Activated CD8-positive, alpha-beta memory T cell treated with anti-CD3 and anti-CD28 coated beads, Interleukin-2, amount 50 U/mL, for 1 hour (primary cell): ENCODE measurements at regions not wholly inside any gene's neighbourhood (a gene's known extent, or its start where the extent isn't known, plus 50 kb on each side); places are given as distances from the start of the nearest gene placed in this dataset.
"Not testable (repeated sequence)": the region's sequence is repeated elsewhere in the genome, so short reads cannot be mapped to it uniquely, and the experiment has no call there.

Experiments
- DNase-seq: peaks from one replicate; pipeline ENCODE4 v3.0.0-alpha.2; 2020; ENCODE audit errors: extremely low read depth

DNA sequence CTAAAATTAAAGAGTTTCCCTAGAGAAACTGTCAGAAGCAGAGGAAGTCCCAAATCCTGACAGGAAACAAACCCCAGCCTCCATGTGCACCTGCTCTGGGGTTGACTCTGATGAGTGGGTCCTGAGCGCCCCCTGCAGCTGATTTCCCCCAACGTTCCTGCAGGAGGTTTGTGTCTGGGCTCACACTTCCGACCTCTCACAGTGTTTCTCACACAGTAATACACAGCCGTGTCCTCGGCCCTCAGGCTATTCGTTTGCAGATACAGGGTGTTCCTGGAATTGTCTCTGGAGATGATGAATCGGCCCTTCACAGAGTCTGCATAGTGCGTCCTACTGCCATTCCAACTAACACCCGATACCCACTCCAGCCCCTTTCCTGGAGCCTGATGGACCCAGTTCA, 862.8 kb downstream of the TMEM121 start:
- DNase-seq, result not testable (repeated sequence)

DNA sequence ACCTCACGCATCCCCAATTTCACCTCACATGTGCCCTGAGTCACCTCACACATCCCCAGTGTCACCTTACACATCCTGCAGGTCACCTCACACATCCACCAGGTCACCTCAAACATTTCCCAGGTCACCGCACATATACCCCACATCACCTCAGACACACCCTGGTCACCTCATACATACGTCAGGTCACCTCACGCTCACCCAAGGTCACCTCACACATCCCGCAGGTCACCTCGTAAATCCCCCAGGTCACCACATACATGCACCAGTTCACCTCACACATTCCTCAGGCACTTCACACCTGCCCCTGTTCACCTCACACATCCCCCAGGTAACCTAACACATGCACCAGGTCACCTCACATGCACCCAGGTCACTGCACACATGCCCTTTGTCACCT, 864.0 kb downstream of the TMEM121 start:
- DNase-seq, result no peak

DNA sequence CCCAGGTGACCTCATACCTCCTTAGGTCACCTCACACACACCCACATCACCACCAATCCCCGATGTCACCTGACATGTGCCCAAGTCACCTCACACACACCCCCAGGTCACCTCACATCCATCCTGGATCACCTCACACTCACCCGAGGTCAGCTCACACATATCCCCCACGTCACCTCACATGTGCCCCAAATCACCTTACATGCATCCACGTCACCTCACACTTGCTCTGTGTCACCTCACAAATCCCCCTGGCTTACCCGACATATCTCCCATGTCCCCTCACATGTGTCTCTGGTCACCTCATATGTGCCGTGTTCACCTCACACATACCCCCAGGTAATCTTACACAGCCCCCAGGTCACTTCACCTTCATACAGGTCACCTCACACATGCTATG, 864.6 kb downstream of the TMEM121 start:
- DNase-seq, result no peak

- no peak for DNase-seq
Observed at GRCh38 chr14:106393742-106394141, 867.4 kb downstream of the TMEM121 start.

GRCh38 chr14:106395456-106396050, 869.2 kb downstream of the TMEM121 start:
- DNase-seq, result no peak

GRCh38 chr14:106396999-106397398, 870.6 kb downstream of the TMEM121 start:
- no peak for DNase-seq

DNA sequence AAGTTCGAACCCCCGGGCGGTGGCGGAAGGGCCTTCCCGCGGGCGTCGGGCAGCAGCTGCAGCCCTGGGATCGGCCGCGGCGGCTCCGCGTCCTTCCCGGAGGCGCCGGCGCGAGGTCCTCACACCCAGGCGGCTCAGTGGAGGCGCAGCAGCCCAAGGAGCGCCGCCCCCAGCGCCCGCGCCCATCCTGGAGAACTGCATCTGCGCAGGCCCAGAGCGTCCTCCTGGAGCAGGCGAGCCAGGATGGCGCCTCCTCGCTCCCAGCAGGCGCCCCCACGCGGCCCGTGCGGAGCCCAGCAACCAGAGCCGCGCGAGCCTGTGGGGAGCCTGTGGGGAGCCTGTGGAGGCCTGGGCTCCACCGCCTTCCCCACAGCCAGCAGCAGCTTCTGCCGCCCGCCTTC, 872.5 kb downstream of the TMEM121 start:
- DNase-seq, result not testable (repeated sequence)

DNA sequence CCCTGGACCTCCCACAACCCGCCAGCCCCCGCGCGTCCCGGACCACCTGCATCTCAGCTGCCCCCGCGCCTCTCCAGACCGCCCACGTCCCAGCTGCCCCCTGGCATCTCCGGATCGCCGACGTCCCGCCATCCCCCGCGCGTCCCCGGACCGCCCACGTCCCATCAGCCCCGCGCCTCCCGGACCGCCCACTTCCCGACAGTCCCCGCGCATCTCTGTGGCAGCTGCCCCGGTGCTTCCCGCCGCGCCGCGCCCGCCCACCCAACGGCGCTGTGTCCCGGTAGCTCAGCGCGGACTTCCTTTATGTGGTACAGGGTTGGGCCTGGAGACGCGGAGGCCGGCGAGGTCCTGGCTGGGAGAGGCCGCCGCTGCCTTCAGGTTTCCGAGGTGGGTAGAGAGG, 874.9 kb downstream of the TMEM121 start:
- not testable (repeated sequence) for DNase-seq

DNA sequence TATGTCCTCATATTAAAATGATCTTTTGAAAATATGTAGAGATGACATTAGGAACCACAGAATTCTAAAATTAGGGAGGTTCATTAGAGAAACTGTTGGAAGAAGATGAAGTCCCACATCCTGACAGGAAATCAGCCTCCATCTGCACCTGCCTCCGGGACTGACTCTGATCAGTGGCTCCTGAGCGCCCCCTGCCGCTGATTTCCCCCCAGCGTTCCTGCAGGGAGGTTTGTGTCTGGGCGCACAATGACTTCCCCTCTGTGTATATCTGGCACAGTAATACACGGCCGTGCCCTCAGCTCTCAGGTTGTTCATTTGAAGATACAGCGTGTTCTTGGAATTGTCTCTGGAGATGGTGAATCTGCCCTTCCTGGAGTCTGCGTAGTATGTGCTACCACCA, 883.8 kb downstream of the TMEM121 start:
- not testable (repeated sequence) for DNase-seq

DNA sequence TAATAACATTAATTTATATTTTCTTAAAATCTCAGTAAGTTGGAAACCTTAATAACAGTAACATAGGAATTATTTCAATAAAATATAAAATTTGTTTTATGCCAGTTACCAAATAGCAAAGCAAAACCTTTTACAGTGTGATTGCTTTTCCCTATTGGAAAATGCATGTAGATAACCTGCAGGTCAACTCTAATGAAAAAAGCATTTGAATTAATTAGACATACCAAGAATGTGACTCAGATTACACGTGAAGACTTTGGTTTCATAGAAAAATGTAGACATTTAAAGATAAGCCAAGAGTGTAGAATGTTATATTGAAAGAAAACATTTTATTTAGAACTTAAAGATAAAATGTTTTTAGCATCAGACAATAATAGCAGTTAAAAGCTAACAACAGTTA, 888.1 kb downstream of the TMEM121 start:
- DNase-seq, result no peak

- DNase-seq, result peak; percentile 65
Observed at GRCh38 chr14:106417224-106418049, 891.1 kb downstream of the TMEM121 start.

DNA sequence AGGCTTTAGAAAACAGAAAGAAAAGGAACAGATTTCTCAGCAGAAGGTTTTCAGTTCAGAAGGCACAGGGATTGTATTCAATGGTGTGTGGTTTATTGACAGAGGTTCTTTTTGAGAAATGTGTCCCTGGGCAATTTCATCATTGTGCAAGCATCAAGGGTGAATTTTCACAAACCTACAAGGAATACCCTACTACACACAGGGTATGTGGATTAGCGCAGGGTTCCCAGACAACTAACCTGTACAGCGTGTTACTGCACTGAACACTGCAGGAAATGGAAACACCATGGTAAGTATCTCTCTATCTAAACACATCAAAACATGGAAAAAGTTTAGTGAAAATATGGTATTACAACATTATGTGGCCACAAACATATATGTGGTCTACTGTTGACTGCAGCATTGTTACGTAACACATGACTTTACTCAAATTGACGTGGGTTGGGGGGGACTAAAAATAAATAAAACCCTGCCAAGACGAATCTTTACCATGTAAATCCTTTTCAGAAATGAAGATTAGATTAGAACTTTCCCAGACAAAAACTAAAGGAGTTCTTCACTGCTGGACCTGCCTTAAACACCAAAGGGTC, 893.1 kb downstream of the TMEM121 start:
- DNase-seq, result no peak

DNA sequence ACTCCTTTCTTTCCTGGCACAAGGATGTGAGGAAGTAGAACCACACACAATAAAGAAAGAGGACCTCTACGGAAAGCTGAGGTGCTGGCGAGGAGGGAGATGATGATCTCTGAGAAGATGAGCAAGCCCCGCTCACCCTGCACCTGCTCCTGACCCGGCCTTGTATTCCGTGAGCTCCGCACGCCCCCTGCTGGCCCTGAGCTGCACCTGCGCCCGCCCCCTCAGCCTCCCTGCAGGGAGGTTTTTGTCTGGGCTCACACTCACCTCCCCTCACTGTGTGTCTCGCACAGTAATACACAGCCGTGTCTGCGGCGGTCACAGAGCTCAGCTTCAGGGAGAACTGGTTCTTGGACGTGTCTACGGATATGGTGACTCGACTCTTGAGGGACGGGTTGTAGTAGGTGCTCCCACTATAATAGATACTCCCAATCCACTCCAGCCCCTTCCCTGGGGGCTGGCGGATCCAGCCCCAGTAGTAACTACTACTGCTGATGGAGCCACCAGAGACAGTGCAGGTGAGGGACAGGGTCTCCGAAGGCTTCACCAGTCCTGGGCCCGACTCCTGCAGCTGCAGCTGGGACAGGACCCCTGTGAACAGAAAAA, 895.1 kb downstream of the TMEM121 start:
- DNase-seq, result peak; percentile 36

DNA sequence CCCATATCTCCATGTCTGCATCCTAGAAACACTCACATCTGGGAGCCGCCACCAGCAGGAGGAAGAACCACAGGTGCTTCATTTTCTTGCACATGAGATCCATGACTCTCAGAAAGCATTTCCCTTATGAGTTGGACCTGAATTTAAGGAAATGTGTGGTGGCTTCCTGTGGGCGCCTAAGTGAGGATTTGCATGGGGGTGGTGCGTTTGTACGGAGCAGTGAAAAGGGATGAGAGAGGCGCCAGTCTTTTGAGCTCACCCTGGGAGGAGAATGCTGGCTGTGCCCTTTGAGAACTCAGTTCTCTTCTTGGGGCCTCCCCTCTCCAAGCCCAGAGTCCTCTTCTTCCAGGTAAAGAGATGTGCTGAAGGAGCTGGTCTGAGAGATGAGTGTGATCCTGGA, 895.7 kb downstream of the TMEM121 start:
- DNase-seq, result no peak

- not testable (repeated sequence) for DNase-seq
Observed at GRCh38 chr14:106425150-106425549, 898.8 kb downstream of the TMEM121 start.

DNA sequence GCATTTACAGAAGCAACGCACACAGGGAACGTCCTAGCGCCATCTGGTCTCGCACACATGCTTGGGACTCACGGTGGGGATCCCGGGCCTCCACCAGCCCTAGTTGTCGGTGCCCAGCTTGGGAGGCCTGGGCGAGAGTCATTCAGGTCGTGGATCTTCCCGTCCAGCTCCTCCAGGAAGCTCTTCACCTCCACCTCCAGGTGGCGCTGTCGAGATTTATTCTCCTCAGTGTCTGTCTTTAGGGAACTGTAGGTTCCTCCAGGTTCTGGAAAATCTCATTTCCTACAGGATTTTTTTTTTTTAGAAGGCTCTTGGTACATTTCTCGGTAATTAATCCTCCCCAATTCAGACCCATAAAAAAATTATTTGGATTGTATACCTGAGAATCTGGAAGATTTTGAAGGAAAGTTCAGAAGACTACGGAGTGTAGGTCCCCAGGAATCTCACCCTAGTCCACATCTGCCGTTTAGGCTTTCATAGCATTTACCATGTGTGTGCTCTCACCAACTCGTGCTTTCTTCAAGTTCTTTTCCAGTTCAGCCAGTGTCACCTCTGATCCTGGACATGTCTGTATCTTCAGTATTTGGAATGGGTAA, 910.0 kb downstream of the TMEM121 start:
- DNase-seq, result peak; percentile 50

- DNase-seq, result no peak
Observed at GRCh38 chr14:106442857-106443256, 916.5 kb downstream of the TMEM121 start.

GRCh38 chr14:106455026-106455425, 928.6 kb downstream of the TMEM121 start:
- no peak for DNase-seq

DNA sequence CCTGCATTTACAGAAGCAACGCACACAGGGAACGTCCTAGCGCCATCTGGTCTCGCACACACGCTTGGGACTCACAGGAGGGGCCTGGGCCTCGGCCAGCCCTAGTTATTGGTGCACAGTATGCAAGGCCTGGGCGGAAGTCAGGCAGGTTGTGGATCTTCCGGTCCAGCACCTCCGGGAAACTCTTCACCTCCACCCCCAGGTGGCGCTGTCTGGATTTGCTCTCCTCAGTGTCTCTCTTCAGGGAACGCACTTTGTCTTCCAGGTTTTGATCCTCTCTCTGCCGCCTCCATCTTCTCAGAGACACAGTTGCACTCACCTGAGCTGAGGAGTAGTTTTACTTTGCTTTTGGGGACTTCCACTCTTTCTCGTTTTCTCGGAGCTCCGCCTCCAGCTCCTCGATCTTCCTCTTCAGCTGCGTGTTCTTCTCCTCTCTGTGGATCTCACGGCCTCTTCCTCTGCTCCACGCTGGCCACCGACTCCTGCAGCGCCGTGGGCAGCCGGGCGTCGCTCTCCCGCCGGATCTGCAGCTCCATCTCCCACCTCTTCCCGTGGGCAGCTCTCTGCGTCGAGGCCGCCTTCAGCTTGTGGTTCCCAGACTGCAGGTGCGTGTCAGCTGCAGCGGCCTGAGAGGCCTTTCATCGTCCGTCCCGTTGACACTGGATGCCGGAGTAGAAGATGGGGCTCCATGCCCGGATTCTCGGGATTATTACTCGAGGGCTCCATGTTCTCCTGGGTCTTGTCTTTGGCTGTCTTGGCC, 933.8 kb downstream of the TMEM121 start:
- peak; percentile 30 for DNase-seq

GRCh38 chr14:106460916-106461315, 934.5 kb downstream of the TMEM121 start:
- DNase-seq, result no peak

DNA sequence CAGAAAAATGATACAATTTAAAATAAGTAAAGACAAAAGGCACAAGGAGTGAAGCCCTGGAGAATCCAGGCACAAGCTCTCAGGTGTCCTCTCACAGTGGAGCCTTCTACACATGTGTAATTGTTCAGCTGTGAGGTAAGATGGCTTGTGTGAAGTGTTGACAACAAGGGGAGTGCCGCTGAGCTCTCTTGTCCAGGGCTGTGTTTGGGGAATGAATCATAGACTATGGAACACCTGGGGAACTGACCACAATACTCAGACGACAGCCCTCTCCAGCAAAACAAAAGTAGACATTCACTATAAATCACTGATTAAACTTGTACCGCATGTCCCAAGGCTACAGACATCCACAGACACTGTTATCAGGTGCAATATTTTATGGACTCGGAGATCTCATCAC, 940.1 kb downstream of the TMEM121 start:
- DNase-seq, result not testable (repeated sequence)
